Endothelial cell (in vitro differentiated cells): ENCODE measurements at regions not wholly inside any gene's neighbourhood (a gene's known extent, or its start where the extent isn't known, plus 50 kb on each side); places are given as distances from the start of the nearest gene placed in this dataset.

ENCODE experiments used
- DNase-seq: peaks from one replicate; pipeline ENCODE4 v3.0.0; 2021; ENCODE audit warnings: low spot score
- H3K27ac Mint-ChIP-seq: one replicate; pipeline ENCODE4 v1.8.0; 2021; ENCODE audit warnings: mixed read lengths, inconsistent platforms; ENCODE audit not compliant: unreplicated experiment
- H3K27me3 Mint-ChIP-seq: one replicate; pipeline ENCODE4 v1.8.0; 2021; ENCODE audit warnings: mild to moderate bottlenecking, moderate library complexity, mixed read lengths, inconsistent platforms; ENCODE audit not compliant: unreplicated experiment
- H3K36me3 Mint-ChIP-seq: one replicate; pipeline ENCODE4 v1.8.0; 2021; ENCODE audit warnings: mild to moderate bottlenecking, low read depth, mixed read lengths, inconsistent platforms; ENCODE audit not compliant: unreplicated experiment
- H3K4me1 Mint-ChIP-seq: one replicate; pipeline ENCODE4 v1.8.0; 2021; ENCODE audit warnings: mild to moderate bottlenecking, mixed read lengths, inconsistent platforms; ENCODE audit not compliant: unreplicated experiment
- H3K4me3 Mint-ChIP-seq: one replicate; pipeline ENCODE4 v1.8.0; 2021; ENCODE audit warnings: mild to moderate bottlenecking, mixed read lengths, inconsistent platforms; ENCODE audit not compliant: unreplicated experiment
- H3K9me3 Mint-ChIP-seq: one replicate; pipeline ENCODE4 v1.8.0; 2021; ENCODE audit warnings: mixed read lengths, inconsistent platforms; ENCODE audit not compliant: unreplicated experiment
- TF ChIP-seq, protein P1 (sequence below): fragments of 200-600 bp; sonication (generic); IDR thresholded peaks from one replicate; pipeline ENCODE4 v1.5.0; 2021; ENCODE audit warnings: antibody characterized with exemption; ENCODE audit not compliant: unreplicated experiment

DNA sequence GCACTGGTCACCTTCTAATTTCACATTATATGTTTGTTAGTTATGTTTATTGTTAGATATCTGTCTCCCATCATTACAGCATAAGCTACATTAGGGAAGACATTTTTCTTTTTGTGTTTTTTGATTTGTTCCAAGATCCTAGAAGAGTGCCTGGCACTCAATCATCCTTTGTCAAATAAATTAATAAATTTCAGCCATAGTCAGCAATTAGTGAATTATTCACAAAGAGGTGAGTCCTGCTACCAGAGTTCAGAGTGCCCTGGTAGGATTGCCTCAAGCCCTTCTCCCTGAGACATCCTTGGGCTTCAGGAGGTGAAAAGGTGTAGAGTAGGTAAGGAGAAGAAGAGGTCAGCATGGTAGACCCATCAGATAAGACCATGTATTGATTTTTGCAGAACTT is 186.2 kb upstream of the CTAGE1 start:
- DNase-seq: no peak
- H3K4me3 Mint-ChIP-seq: no peak overlapping the region
- peaks cover 7% of the 10 kb centered on the region for H3K27me3 Mint-ChIP-seq
- no peak overlapping the region for H3K27ac Mint-ChIP-seq
- peaks cover 3% of the 10 kb centered on the region for H3K4me1 Mint-ChIP-seq
- H3K36me3 Mint-ChIP-seq: no peaks in the 10 kb centered on the region
- TF ChIP-seq, protein P1, sequence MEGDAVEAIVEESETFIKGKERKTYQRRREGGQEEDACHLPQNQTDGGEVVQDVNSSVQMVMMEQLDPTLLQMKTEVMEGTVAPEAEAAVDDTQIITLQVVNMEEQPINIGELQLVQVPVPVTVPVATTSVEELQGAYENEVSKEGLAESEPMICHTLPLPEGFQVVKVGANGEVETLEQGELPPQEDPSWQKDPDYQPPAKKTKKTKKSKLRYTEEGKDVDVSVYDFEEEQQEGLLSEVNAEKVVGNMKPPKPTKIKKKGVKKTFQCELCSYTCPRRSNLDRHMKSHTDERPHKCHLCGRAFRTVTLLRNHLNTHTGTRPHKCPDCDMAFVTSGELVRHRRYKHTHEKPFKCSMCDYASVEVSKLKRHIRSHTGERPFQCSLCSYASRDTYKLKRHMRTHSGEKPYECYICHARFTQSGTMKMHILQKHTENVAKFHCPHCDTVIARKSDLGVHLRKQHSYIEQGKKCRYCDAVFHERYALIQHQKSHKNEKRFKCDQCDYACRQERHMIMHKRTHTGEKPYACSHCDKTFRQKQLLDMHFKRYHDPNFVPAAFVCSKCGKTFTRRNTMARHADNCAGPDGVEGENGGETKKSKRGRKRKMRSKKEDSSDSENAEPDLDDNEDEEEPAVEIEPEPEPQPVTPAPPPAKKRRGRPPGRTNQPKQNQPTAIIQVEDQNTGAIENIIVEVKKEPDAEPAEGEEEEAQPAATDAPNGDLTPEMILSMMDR: no peak
- H3K9me3 Mint-ChIP-seq: no peaks in the 10 kb centered on the region

DNA sequence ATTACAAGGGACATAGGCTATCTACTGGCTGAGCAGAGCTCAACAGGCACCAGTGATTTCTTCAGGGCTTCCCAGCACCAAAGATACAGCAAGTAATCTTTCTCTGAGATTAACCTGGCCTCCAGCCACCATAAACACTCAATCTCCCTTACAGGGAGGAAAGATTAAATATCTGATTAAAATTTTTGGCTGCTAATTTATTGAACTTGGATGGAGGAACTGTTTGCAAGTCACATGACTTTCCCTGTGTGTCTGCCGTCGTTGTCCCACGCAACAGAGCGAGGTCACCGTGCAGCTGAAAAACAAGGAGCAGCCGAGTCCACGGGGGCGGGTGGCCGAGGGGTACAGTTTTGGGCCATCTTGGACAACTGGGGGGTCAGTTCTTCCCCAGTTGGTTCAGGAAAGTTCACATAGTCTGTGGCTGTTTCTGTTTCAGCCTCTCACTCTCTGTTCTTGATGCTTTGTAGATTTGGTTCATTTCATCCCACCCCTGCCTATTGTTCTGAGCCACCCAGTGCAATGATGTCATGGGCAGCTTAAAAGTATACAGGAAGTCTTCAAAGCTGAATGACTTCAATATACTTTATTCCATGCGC is 186.8 kb upstream of the CTAGE1 start:
- no peak overlapping the region for H3K4me3 Mint-ChIP-seq
- no peak for DNase-seq
- no peaks in the 10 kb centered on the region for H3K9me3 Mint-ChIP-seq
- TF ChIP-seq, protein P1: no peak
- H3K27me3 Mint-ChIP-seq: peaks cover 8% of the 10 kb centered on the region
- no peaks in the 10 kb centered on the region for H3K36me3 Mint-ChIP-seq
- no peak overlapping the region for H3K27ac Mint-ChIP-seq
- no peaks in the 10 kb centered on the region for H3K4me1 Mint-ChIP-seq

DNA sequence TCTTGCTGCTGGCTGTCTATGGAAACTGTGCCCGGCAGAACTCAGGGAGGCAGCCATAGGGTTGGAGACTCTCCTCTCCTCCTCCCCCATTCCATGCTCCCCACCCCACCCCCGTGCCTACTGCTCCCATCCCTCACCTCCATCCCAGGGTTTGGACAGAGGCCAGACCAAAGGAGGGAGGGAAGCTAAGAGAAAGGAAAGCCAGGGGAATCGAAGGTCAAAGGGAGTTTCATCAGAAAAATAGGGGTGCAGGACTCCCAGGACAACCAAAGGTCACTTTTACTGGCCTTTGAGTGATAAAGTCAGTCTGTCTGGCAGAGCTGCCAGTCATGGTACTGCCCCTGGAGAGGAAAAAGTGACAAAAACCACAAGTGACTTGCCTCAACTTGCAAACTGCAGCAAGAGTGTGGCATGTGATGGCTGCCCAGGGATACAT is 187.3 kb upstream of the CTAGE1 start:
- TF ChIP-seq, protein P1: no peak
- no peaks in the 10 kb centered on the region for H3K36me3 Mint-ChIP-seq
- H3K9me3 Mint-ChIP-seq: no peaks in the 10 kb centered on the region
- H3K27me3 Mint-ChIP-seq: peaks cover 8% of the 10 kb centered on the region
- H3K27ac Mint-ChIP-seq: no peak overlapping the region
- H3K4me1 Mint-ChIP-seq: no peaks in the 10 kb centered on the region
- no peak for DNase-seq
- no peak overlapping the region for H3K4me3 Mint-ChIP-seq

DNA sequence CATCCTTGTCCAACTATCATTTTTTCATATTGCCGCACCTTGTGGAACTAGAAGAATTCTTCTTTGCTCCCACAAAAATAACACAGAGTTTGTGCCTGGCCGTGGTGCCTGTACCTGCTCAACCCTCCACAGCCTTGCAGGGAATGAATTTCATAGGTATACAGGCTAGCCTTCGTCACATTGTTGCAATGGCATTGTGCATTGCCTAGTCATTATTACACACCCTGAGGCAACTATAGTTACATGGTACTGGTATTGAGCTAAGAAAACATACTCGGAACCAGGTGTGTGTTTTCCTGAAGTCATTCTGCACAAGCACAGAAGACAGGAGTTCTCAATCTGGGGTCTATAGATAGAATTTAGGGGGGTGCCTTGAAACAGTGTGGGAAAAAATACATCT is 188.0 kb upstream of the CTAGE1 start:
- no peak overlapping the region for H3K27ac Mint-ChIP-seq
- H3K27me3 Mint-ChIP-seq: peaks cover 8% of the 10 kb centered on the region
- TF ChIP-seq, protein P1: no peak
- H3K36me3 Mint-ChIP-seq: no peaks in the 10 kb centered on the region
- H3K9me3 Mint-ChIP-seq: no peaks in the 10 kb centered on the region
- no peak for DNase-seq
- H3K4me3 Mint-ChIP-seq: no peak overlapping the region
- H3K4me1 Mint-ChIP-seq: no peaks in the 10 kb centered on the region

DNA sequence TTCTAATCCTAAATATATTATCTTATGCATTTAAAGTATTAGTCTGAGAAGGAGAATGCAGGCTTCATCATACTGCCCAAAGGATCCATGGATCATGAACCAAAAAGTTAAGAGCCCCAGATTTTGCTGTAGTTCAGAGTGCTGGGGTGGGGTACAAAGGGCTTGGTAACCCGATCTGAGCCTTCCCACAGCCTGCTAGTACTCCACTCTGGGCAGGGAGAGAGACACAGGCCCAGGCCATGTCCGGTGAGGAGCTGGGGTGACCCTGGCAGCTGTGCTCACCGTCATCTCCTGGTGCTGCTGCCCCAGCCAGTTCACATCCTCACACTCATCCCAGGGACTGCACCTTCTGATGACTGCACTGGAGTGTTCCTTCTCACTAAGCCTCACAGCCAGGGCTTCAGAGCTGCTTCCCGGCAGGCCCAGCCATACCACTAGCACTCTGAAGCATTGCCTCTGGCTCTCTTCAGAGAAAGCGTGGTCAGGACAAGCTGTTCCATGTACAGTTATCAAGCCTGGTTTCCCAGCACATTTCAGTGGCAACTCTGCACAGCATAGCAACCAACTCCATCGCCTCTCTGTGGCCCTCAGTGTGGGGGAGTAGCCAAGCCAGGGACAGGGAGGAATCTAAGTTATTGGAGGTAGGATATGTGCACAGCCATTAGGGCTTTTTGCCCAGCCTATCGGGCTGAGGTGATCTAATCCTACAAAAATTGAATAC is 189.0 kb upstream of the CTAGE1 start:
- DNase-seq: no peak
- TF ChIP-seq, protein P1: no peak
- H3K27ac Mint-ChIP-seq: no peak overlapping the region
- no peaks in the 10 kb centered on the region for H3K36me3 Mint-ChIP-seq
- H3K9me3 Mint-ChIP-seq: no peaks in the 10 kb centered on the region
- no peaks in the 10 kb centered on the region for H3K4me1 Mint-ChIP-seq
- peaks cover 8% of the 10 kb centered on the region for H3K27me3 Mint-ChIP-seq
- no peak overlapping the region for H3K4me3 Mint-ChIP-seq
